ENCODE measurements at regions not wholly inside any gene's neighbourhood (a gene's known extent, or its start where the extent isn't known, plus 50 kb on each side); places are given as distances from the start of the nearest gene placed in this dataset.

DNA sequence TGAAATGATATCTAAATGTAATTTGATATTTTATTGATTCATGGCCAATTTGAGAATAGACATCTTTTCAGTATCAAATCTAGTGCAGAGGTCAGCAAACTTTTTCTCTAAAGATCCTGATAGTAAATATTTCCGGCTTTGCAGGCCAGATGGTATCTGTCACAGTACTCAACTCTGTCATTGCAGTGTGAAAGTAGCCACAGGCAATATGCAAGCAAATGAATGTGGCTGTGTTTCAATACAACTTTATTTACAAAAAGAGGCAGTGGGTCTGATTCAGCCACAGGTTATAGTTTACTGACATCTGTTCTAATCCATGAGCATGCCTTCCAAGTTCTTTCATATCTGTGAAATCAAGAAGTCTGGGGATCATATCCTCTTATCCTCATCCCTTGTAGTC lies 221.2 kb downstream of the PRDM2 start:
- in situ Hi-C loops (cut with MboI; ENCODE audit: low sequenced_read_pairs), result no loop called here

- in situ Hi-C loops (cut with MboI; ENCODE audit: low sequenced_read_pairs), result no loop called here
These were observed 222.6 kb downstream of the PRDM2 start for GRCh38 chr1:13922466-13923110.

- in situ Hi-C loops (cut with MboI; ENCODE audit: low sequenced_read_pairs), result no loop called here
These were observed 226.6 kb downstream of the PRDM2 start for GRCh38 chr1:13926556-13926955.

- in situ Hi-C loops (cut with MboI; ENCODE audit: low sequenced_read_pairs), result no loop called here
These were observed 227.7 kb downstream of the PRDM2 start for GRCh38 chr1:13927736-13928135.

- in situ Hi-C loops (cut with MboI; ENCODE audit: low sequenced_read_pairs), result no loop called here
These were observed 229.3 kb downstream of the PRDM2 start for GRCh38 chr1:13929313-13929712.

- in situ Hi-C loops (cut with MboI; ENCODE audit: low sequenced_read_pairs), result no loop called here
These were observed 230.2 kb downstream of the PRDM2 start for GRCh38 chr1:13930151-13930550.

- in situ Hi-C loops (cut with MboI; ENCODE audit: low sequenced_read_pairs), result no loop called here
These were observed 231.2 kb downstream of the PRDM2 start for GRCh38 chr1:13931226-13931625.

- in situ Hi-C loops (cut with MboI; ENCODE audit: low sequenced_read_pairs), result no loop called here
These were observed 235.3 kb downstream of the PRDM2 start for GRCh38 chr1:13935336-13935735.

GRCh38 chr1:13941315-13941714 lies 241.3 kb downstream of the PRDM2 start:
- in situ Hi-C loops (cut with MboI; ENCODE audit: low sequenced_read_pairs), result no loop called here

- in situ Hi-C loops (cut with MboI; ENCODE audit: low sequenced_read_pairs), result no loop called here
These were observed 243.1 kb downstream of the PRDM2 start for GRCh38 chr1:13943055-13943454.

GRCh38 chr1:13945856-13946255 lies 245.9 kb downstream of the PRDM2 start:
- in situ Hi-C loops (cut with MboI; ENCODE audit: low sequenced_read_pairs), result no loop called here

- in situ Hi-C loops (cut with MboI; ENCODE audit: low sequenced_read_pairs), result no loop called here
These were observed 247.7 kb downstream of the PRDM2 start for GRCh38 chr1:13947658-13948057.

- in situ Hi-C loops (cut with MboI; ENCODE audit: low sequenced_read_pairs), result no loop called here
These were observed 248.4 kb downstream of the PRDM2 start for GRCh38 chr1:13948396-13948795.

DNA sequence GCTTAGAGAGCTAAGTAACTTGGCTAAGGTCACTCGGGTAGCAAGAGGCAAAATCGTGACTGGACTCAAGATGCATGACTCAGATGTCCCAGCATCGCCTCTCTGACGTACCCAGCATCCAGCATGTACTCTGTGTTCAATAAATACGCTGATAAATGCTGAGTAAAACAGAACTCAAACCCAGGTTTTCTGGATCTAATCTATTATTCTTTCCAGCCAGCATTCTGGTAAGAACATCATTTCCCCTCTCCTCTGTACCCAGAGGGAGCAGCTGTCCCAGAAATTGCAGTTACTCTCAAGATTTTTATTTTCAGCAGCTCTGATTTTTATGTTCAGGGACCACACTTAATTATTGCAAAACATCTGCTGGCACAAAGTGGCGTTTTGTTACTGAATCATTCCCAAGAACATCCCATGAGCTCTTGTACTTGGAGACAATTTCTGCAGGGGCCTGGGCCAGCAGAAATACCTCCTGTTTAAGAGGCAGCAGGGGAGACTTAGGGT lies 249.0 kb downstream of the PRDM2 start:
- in situ Hi-C loops (cut with MboI; ENCODE audit: low sequenced_read_pairs), result no loop called here

- in situ Hi-C loops (cut with MboI; ENCODE audit: low sequenced_read_pairs), result no loop called here
These were observed 249.6 kb downstream of the PRDM2 start for GRCh38 chr1:13949546-13949945.

DNA sequence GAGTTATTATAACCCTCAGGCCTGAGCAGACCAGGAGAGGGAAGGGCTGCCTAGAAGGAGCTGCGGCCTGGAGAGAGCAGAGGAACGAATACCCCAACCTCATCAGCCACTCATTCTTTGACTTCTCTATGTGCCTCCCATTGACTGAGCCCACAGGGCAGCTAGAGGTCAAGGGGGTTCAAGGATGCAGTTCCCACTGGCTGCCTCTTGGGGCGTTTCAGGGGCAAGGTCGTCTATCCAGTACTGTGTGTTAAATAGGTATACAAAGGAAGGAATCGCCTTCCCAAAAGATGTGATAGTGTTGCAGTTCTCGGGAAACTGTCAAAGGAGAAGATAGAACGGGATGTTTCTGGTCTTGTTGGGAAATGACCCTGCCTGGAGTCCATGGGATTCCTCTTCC lies 250.6 kb downstream of the PRDM2 start:
- in situ Hi-C loops (cut with MboI; ENCODE audit: low sequenced_read_pairs), result loop anchor here (25.0 kb wide), 1 partner anchor 263 kb away; no protein-coding TSS in a partner anchor

DNA sequence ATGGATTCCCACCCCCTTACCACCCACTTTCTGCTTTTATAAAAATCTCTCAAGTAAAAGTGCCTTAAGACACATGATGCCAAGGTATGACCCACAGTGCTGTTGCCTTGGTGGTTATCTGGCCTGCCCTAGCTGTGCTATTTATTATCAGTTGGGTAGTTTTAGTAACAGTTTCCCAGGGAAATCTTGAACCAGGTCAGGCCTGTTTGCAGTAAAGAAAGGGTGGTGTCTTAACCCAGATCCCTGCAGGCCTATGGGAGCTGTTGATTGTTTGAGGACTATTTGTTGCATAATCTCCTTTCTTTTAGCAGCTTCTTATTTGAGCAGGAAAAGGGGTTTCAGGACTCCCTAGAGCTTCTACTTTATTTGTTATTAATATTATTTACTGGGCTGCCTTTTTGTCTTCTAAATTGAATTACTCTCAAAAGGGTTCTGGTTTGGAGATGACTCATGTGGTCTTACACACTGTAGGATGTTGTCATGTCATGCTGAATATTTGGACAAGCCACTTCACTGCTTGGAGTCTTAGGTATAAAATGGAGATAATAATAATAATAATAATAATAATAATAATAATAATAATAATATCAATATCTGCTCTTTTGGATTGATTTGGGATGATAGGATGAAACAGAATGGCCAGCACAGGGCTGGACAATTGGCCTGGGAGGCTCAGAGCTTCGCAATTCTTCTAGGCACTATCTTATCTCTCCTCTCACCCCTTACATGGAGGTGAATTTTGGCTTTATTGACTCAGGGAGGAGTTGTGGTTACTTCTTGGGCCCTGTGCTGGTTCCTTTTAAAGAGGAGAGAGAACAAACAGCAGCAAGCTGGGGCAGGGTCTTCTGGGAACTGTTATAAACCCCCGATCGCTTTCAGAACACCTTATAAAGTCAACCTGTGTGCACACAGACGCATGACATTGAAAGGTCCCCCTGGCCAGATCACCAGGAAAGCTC lies 252.1 kb downstream of the PRDM2 start:
- in situ Hi-C loops (cut with MboI; ENCODE audit: low sequenced_read_pairs), result loop anchor here (25.0 kb wide), 1 partner anchor 265 kb away; no protein-coding TSS in a partner anchor

- in situ Hi-C loops (cut with MboI; ENCODE audit: low sequenced_read_pairs), result loop anchor here (25.0 kb wide), 1 partner anchor 266 kb away; no protein-coding TSS in a partner anchor
These were observed 253.0 kb downstream of the PRDM2 start for GRCh38 chr1:13952985-13953384.

GRCh38 chr1:13956393-13956792 lies 256.4 kb downstream of the PRDM2 start:
- in situ Hi-C loops (cut with MboI; ENCODE audit: low sequenced_read_pairs), result loop anchor here (25.0 kb wide), 1 partner anchor 269 kb away; no protein-coding TSS in a partner anchor

DNA sequence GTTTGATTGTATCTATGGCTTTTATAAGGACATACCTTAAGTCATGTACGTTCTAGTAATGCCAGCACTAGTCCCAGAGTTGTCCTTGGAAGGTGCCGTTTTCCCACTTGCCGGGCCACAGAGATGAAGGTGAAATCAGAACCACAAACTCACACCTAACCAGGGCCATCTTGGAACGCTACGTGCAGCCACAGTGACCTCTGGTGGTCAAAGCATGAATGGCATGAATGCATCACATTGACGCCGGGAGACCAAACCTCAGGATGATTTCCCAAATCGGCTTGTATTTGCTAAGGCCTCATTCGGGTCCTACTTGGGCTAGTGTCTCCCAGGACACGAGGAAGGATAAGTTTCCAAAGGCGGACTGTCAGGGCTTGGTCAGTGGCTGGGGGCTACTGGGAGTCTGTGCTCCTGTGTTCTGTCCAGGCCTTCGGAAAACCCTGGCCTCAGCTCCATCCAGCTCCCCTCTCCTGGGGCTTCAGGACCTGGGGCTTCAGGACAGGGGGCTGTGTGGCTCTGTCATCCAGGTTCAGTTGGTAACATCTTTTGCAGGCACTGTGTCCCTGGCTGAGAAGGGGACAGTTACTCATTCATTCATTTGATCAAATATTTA lies 260.5 kb downstream of the PRDM2 start:
- in situ Hi-C loops (cut with MboI; ENCODE audit: low sequenced_read_pairs), result loop anchor here (25.0 kb wide), 1 partner anchor 273 kb away; no protein-coding TSS in a partner anchor

- in situ Hi-C loops (cut with MboI; ENCODE audit: low sequenced_read_pairs), result loop anchor here (25.0 kb wide), 1 partner anchor 277 kb away; no protein-coding TSS in a partner anchor
These were observed 264.8 kb downstream of the PRDM2 start for GRCh38 chr1:13964768-13965167.
